HL-60 (cell line): ENCODE measurements at regions not wholly inside any gene's neighbourhood (a gene's known extent, or its start where the extent isn't known, plus 50 kb on each side); places are given as distances from the start of the nearest gene placed in this dataset.
"Not testable (repeated sequence)": the region's sequence is repeated elsewhere in the genome, so short reads cannot be mapped to it uniquely, and the experiment has no call there.

Experiments used
- CTCF ChIP-seq: IDR thresholded peaks from one replicate; pipeline ENCODE4 v1.5.1; 2011; ENCODE audit warnings: low read length, control low read depth, inconsistent platforms; ENCODE audit not compliant: insufficient read depth
- POLR2AphosphoS5 ChIP-seq: IDR thresholded peaks from 2 replicates; pipeline ENCODE4 v1.6.1; 2012; ENCODE audit warnings: low read depth

DNA sequence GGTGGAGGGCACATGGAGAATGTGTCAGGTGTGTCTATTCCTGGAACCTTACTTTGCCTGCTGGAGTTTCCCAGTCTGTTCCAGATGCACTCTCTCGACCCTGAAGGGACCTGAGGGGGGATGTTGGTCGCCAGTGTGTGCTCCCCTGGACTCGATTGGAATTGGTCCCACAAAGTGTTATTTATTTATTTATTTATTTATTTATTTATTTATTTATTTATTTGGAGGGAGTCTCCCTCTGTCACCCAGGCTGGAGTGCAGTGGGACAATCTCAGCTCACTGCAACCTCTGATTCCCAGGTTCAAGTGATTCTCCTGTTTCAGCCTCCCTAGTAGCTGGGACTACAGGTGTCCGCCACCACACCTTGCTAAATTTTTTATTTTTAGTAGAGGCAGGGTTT lies 329.1 kb upstream of the ZNF337 start:
- TF ChIP-seq CTCF, POLR2AphosphoS5: not testable (repeated sequence)
